Uterus (tissue), 2 donors: ENCODE measurements at regions not wholly inside any gene's neighbourhood (a gene's known extent, or its start where the extent isn't known, plus 50 kb on each side); places are given as distances from the start of the nearest gene placed in this dataset.

ENCODE experiments used
- CTCF ChIP-seq, 4 experiments: fragments of 200-600 bp in 2 of 4; fragments of 450-650 bp in 2 of 4; sonication (generic) in 2 of 4; IDR thresholded peaks; one replicate each; pipeline ENCODE4 v1.5.1; 2016 to 2019; ENCODE audit warnings: antibody characterized with exemption in 4 of 4, mild to moderate bottlenecking in 2 of 4, moderate library complexity in 1 of 4
- POLR2A ChIP-seq, 2 donors: fragments of 450-650 bp; IDR thresholded peaks; one replicate each; pipeline ENCODE4 v1.6.1; 2016; ENCODE audit warnings: antibody characterized with exemption in 2 of 2, mild to moderate bottlenecking in 1 of 2, moderate library complexity in 1 of 2

GRCh38 chr10:117727421-117727820, 184.9 kb downstream of the EMX2 start:
- no peak for TF ChIP-seq CTCF (IDR thresholded peaks at IDR 0.05)
- no peak for TF ChIP-seq POLR2A (IDR thresholded peaks at IDR 0.05)
